ENCODE measurements at regions not wholly inside any gene's neighbourhood (a gene's known extent, or its start where the extent isn't known, plus 50 kb on each side); places are given as distances from the start of the nearest gene placed in this dataset.

DNA sequence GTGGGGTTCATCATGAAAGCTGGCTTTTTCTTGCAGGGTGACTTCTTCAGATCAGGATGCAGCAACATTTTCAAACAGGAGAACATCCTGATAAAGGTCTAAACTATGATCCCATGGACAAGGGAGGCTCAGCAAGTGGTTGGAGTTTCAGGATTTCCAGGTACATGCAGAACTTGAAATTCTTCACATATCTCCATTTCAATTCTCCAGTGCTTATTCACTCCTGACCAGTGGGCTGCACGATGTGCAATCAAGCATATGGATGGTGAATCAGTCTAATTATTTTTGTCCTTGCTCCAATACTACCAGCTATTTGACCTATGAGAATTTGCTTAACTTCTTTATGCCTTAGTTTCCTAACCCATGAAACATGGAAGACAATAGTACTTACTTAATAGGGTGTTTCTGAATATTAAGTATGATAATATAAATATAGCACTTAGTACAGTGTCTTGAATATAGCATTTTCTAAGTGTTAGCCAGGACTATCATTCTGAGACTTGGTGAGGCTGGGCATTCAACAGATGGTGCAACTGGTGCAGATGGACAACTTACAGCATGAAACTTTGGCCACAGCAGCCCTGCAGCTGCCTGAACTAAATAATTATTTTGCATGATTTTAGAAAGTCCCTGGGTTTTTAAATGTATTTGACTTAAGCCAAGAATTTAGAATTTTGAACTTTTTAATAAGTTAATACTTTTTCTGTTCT, 92.4 kb downstream of the HPGD start:
- ATAC-seq (ENCODE audit: low read depth) (no peak), DNase-seq (no peak)
- H3K4ac ChIP-seq (ENCODE audit: low read depth, low read length): no peak overlapping the region
- H3K14ac ChIP-seq (replicated peaks; ENCODE audit: low read depth, low read length): no peak overlapping the region
- ChIA-PET CTCF (no interaction called here), POLR2A (ENCODE audit: unreplicated experiment) (no interaction called here)
- H2AK5ac ChIP-seq (ENCODE audit: low read depth, low read length): no peak overlapping the region
- no peak overlapping the region for H3K18ac ChIP-seq (ENCODE audit: low read depth, low read length)
- intact Hi-C loops (cut with micrococcal nuclease) (no loop called here), in situ Hi-C loops (cut with MboI; ENCODE audit: low sequenced_read_pairs) (no loop called here), dilution Hi-C loops (cut with HindIII; ENCODE audit: low sequenced_read_pairs, unreplicated experiment) (no loop called here)
- no peak overlapping the region for H3K9ac ChIP-seq (ENCODE audit: low read depth, low read length)
- H3K4me1 ChIP-seq (ENCODE audit: control insufficient read depth, insufficient read depth, low read length): no peaks in the 10 kb centered on the region
- H2BK15ac ChIP-seq (ENCODE audit: low read depth, low read length): no peak overlapping the region
- no CpG with 5 or more reads among the region's 1 CpG for WGBS, 2 experiments (ENCODE audit: extremely low coverage in 2 of 2, insufficient read length in 1 of 2)
- H3K36me3 ChIP-seq (ENCODE audit: control insufficient read depth, insufficient read depth, low read length): no peaks in the 10 kb centered on the region
- H2AK9ac ChIP-seq (replicated peaks; ENCODE audit: low read depth, low read length, poor library complexity): no peak overlapping the region
- no peaks in the 10 kb centered on the region for H4K20me1 ChIP-seq (ENCODE audit: insufficient read depth, low read length)
- H2AFZ ChIP-seq (replicated peaks; ENCODE audit: low read length, poor library complexity): no peak overlapping the region
- BruUV-seq (replicated peaks): no TSS peak
- no peak for TF ChIP-seq RCOR1 (IDR thresholded peaks at IDR 0.05; ENCODE audit: insufficient replicate concordance, low read length)
- TF ChIP-seq CEBPB (IDR thresholded peaks at IDR 0.05; ENCODE audit: low read depth, low read length): no peak
- TF ChIP-seq MAFK (IDR thresholded peaks at IDR 0.05; ENCODE audit: low read depth, low read length): no peak
- no peak overlapping the region for H3K56ac ChIP-seq (ENCODE audit: extremely low read depth, insufficient read depth, low read length)
- H3K79me1 ChIP-seq (ENCODE audit: low read depth in 1 of 2, low read length in 2 of 2): no peaks in the 10 kb centered on the region
- no peak overlapping the region for H4K91ac ChIP-seq (ENCODE audit: insufficient read depth, low read depth, low read length)
- H4K8ac ChIP-seq (ENCODE audit: low read depth in 2 of 2, low read length in 2 of 2): no peak overlapping the region
- H3K27me3 ChIP-seq (ENCODE audit: control insufficient read depth, insufficient read depth, low read length): no peaks in the 10 kb centered on the region
- no peak overlapping the region for H3K23ac ChIP-seq (ENCODE audit: low read depth, low read length)
- no peaks in the 10 kb centered on the region; the same call in 1 of the 2 replicates for H3K9me3 ChIP-seq (ENCODE audit: control insufficient read depth, insufficient read depth, low read length)
- no peaks in the 10 kb centered on the region for H3K9me1 ChIP-seq (ENCODE audit: insufficient read depth, low read length)
- no peak overlapping the region for H3K4me2 ChIP-seq (ENCODE audit: low read depth, low read length)
- H2BK5ac ChIP-seq (ENCODE audit: low read depth, low read length, poor library complexity, severe bottlenecking): no peak overlapping the region
- H2BK120ac ChIP-seq (ENCODE audit: low read depth, low read length): no peak overlapping the region
- no peak overlapping the region for H4K5ac ChIP-seq (ENCODE audit: low read depth, low read length)
- H2BK20ac ChIP-seq (ENCODE audit: low read depth, low read length): no peak overlapping the region
- H3K27ac ChIP-seq (ENCODE audit: insufficient read depth, low read length): no peak overlapping the region
- H3K4me3 ChIP-seq (ENCODE audit: insufficient read depth, low read depth, low read length): no peak overlapping the region
